ENCODE measurements at regions not wholly inside any gene's neighbourhood (a gene's known extent, or its start where the extent isn't known, plus 50 kb on each side); places are given as distances from the start of the nearest gene placed in this dataset.

GRCh38 chr7:81370822-81371221, 399.0 kb downstream of the HGF start:
- TF ChIP-seq CTCF (IDR thresholded peaks at IDR 0.05; ENCODE audit: control extremely low read depth in 1 of 3, insufficient read depth in 1 of 3, low read depth in 1 of 3, low read length in 3 of 3) = no peak
- no peak for TF ChIP-seq SP1 (IDR thresholded peaks at IDR 0.05; ENCODE audit: low read depth, low read length)
- no peak for TF ChIP-seq POLR2A (IDR thresholded peaks at IDR 0.05; ENCODE audit: control extremely low read depth in 1 of 2, low read depth in 2 of 2, low read length in 2 of 2)
- TF ChIP-seq CHD2 (IDR thresholded peaks at IDR 0.05; ENCODE audit: low read length) = no peak
- no peak for TF ChIP-seq ASH2L (IDR thresholded peaks at IDR 0.05; ENCODE audit: low read length)
- TF ChIP-seq POLR2AphosphoS5 (IDR thresholded peaks at IDR 0.05; ENCODE audit: low read depth, low read length) = no peak
- no peak for TF ChIP-seq RAD21 (IDR thresholded peaks at IDR 0.05 in 1 of 2, conservative IDR thresholded peaks at IDR 0.05 in 1 of 2; ENCODE audit: low read depth in 2 of 2, low read length in 2 of 2)
- TF ChIP-seq GABPA (IDR thresholded peaks at IDR 0.05; ENCODE audit: borderline replicate concordance, insufficient read depth, low read length) = no peak
- no peak for TF ChIP-seq SIN3A (conservative IDR thresholded peaks at IDR 0.05 in 1 of 2, IDR thresholded peaks at IDR 0.05 in 1 of 2; ENCODE audit: low read depth in 1 of 2, low read length in 2 of 2)
- TF ChIP-seq EZH2 (IDR thresholded peaks at IDR 0.05; ENCODE audit: low read depth, low read length, severe bottlenecking) = no peak
